Anterior cingulate cortex (tissue), 58 donors: ENCODE measurements at regions not wholly inside any gene's neighbourhood (a gene's known extent, or its start where the extent isn't known, plus 50 kb on each side); places are given as distances from the start of the nearest gene placed in this dataset.

Source experiments
- DNase-seq, 58 donors: peaks; one replicate each; lab custom pipeline; 2025; lab: John Stamatoyannopoulos, UW

DNA sequence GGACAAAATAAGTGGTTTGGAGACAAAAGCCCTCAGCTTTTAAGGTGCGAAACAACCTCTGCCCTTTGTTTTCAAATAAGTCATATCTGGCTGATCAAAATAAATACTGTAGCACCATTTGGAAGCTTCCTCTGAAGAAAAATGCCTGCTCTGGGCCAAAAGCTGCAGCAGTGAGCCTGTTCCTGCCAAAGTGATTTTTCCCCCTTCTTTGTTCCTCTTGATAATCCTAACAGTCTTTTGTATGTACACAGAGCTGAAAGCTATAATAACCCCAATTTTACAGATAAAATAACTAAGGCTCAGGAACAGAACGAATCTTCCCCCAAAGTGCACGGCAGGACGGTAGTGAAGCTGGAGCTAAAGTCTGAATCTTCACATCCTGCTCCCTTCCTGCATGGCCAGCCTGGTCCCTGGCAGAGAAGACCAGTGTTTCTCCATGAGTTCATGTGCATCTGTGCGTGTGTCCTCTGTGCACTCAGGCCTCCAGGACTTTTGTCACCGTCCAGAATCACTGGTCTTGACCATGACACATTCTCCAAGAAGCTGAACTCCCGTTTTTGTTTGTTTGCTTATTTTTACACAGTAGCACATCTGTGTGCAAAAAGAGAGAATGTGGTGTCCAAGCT, 2114.1 kb upstream of the PIK3C3 start:
- peak in 2 of 58 donors; percentile 34 to 61 for DNase-seq

DNA sequence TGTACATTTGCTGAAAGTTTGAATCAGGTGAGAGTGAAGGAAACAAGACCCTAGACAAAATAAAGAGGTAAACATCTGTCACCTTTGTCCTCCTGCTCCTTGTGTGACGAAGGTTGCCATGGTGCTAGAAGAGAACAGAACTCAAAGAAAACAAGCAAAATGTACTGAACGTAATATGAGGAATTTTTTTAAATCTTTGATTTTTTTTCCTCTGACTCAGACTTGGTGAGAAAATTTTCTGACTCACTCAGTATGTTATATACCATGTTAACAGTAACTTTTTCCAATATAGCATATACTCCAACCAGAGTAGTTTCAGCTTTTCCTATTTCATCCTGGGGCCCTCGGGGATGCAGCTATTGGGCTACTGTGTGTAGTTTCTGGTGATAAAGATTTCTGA, 2114.6 kb upstream of the PIK3C3 start:
- no peak for DNase-seq

DNA sequence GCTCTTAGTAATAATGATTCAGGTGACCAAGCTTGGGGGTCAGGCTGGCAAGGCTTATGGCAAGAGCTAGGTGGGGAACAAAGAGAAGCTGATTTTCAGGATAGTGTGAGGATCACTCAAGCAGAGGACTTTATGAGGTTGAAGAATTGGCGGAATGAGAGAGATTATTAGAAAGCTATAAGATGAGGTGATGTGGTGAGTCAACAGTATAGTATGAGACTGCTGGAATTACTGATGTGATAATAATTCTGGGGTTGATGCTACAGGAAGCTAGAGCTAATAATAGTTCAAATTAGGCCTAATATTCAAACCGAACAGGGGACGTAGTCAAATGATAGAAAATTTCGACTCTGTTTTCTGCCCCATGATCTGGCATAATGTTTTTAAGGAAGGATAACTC, 2115.3 kb upstream of the PIK3C3 start:
- no peak for DNase-seq

DNA sequence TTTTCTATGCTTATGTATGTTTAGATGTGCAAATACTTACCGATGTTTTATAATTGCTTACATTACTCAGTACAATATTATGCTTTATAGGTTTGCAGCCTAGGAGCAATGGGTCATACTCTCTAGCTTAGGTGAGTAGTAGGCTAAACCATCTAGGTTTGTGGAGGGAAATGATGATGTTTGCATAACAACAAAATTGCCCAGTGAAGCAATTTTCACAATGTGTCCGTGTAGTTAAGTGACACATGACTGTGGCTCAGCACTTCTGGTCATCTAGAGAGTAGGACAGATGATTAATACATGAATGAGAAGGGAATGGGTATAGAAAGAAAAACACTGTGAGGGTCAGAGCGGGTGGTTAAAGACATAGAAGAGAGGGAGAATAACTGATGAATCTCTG, 2116.2 kb upstream of the PIK3C3 start:
- DNase-seq = no peak

DNA sequence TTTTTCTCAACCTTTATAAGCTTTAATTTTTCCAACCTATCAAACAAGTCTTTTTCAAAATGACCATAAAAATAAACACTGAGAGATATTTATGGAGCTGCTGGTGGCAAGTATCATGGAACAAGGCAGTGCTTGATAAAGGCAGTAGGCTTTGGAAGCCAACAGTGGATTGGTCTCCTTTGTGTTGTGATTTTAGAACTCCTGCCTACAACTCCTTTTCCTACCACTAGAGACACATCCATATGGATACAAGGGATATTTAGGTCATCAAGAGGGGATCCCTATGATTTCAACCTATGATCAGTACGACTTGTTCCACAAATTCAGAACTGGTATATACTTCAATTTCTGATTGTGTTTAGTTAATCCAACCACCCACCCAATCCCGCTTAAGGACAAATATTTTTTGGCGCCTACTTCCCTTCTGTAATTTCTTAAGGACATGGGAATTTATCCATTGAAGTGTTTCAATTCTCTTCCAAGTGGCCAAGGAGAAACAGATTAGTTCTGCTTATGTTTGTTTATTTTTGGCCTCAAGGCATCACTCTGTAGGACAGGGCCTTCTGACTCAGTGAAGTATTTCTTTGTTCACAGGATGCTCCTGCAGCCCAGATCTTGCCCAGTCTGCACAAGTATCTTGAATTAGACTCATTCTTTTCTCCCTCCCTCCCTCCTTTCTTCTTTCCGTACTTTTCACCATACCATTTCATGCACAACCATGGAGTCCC, 2119.6 kb upstream of the PIK3C3 start:
- no peak for DNase-seq

DNA sequence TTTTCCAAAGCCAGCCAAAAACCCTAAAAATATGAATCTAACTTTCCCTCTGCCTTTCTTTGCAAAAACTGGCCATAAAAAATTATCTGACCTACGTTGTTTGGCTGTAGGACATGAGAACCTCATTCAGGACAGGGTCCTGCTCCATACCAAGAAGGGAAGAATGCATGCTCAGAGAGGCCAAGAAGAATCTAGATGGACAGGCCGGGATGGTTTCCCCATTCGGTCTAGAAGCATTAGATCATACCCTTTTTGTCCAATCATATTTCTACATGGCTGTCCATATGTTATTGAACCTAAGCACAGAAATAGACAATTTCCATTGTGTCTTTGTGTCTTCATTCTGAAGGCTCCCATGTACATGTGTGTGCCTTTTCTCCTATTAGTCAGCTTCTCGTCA, 2120.4 kb upstream of the PIK3C3 start:
- DNase-seq = no peak

DNA sequence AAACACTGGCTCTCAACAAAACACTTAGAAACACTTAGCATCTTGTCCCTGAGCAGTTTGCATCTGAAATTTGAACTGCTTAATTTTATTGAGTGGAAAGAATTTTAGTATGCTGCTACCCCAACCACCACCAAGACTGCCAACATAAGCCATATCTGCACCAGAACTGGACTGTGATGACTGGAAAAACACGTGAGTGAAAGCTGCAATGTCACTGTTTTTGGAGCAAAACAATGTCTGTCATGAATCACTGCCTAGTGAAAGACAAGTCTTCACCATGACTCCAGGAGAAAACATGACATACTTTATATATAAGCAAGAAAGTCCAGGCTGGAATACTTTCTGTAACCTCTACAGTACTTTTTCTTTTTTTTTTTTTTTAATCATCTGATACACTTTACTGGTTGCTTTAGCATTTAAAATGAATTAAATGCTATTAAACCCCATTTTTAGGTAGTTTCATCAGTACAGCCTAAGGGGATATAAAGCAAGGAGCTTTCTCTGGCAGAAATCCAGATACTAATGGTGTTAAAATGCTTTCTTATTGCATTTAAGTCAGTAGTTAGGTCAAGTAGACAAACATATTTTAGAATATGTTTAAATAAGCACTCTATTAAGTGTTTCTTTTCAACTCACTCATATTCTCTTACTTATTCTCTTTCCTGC, 2129.4 kb upstream of the PIK3C3 start:
- no peak for DNase-seq

DNA sequence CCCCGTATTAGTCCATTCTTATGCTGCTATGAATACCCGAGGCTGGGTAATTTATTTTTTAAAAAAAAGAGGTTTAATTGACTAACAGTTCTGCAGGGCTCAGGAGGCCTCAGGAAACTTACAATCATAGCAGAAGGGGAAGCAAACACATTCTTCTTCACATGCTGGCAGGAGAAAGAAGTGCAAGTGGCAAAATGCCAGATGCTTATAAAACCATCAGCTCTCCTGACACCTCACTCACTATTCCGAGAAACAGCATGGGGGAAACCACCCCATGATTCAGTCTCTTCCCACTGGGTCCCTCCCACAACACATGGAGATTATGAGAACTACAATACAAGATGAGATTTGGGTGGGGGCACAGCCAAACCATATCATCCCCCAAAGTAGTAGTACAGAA, 2148.5 kb upstream of the PIK3C3 start:
- no peak for DNase-seq

DNA sequence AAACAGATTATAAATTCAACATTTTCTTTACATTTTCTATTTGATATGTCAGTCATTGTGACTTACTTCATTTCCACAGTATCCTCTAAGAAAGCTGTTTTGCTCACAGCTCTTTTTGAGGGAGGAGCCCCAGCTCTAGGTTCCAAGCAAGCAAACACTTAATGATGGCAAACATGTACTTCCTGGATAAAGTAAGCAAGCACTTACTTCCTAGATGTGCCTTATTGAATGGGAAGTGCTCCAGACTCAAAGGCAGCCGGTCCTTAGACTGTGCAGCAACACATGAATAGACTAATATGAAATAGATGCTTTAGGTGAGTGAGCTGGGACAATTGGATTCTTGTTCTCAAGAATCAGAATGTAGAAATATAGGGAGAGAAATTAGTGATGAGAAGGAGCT, 2149.8 kb upstream of the PIK3C3 start:
- DNase-seq = no peak

DNA sequence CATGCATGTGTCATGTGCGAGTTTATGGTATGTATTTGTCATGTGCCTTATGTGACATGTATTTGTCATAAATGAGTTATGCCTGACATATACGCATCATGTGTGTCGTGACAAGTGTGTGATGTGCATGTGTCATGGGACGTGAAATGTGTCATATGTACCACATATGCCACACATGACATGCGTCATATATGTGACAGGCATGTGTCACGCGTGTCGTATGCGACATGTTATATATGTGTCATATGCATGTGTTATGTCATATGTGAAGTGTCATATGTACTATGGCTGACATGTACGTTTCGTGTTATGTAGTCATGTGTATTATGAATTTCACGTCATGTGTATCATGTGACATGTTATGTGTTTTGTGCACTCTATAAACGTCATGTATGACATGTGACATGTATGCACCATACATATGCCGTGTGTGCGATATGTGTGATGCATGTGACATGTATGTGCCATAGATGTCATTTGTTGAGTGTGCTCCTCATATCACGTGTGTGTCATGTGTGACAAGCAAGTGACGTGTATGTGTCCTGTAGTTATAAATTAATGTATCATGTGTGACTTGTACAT, 2152.3 kb upstream of the PIK3C3 start:
- DNase-seq = no peak

DNA sequence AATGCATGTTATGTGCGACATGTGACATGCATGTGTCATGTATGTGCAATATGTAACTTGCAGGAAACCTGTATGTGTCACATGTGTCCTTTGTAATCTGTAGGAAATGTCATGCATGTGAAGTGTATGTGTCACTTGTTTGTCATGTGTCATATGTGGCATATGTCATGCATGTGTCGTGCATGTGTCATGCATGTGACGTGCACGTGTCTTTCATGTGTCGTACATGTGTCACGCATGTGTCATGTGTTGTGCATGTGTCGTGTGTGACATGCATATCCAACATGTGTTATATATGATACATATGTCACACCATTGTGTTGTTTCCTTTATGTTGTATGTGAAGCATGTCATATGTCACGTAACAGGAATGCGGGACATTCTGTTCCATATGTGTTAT, 2153.2 kb upstream of the PIK3C3 start:
- no peak for DNase-seq

DNA sequence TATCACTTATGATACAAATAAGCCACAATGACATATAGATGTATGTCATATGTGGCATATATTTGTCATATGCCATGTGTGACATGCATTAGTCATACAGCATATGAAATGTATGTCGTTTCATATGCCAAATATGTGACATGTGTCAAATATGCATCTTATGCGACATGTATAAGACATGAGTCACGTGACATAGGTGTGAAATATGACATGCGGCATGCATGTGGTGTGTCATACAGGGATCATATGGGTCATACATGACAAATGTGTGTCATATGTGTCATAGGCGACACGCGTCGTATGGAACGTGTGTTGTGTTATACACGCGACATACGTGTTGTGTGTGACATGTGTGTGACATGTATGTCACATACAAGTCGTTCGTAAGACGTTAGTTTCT, 2154.0 kb upstream of the PIK3C3 start:
- DNase-seq = no peak

DNA sequence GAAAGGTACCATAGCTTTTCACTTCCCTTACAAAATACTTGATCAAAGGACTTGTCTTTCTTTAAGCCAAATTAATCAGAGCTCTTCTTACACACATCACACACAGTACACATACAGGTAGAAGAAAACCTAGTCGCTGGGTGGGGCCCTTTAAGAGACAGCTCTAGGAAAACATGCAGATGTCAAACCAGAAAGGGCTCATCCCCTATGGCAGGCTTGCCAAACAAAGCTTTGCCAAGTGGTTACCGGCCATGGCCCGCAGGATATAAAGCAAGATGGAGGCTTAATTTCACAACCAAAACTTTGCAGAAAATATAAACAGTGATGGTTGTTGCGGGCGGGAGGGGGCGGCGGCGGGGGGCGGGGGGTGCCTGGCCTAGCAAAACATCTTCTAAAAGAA, 2156.0 kb upstream of the PIK3C3 start:
- no peak for DNase-seq

DNA sequence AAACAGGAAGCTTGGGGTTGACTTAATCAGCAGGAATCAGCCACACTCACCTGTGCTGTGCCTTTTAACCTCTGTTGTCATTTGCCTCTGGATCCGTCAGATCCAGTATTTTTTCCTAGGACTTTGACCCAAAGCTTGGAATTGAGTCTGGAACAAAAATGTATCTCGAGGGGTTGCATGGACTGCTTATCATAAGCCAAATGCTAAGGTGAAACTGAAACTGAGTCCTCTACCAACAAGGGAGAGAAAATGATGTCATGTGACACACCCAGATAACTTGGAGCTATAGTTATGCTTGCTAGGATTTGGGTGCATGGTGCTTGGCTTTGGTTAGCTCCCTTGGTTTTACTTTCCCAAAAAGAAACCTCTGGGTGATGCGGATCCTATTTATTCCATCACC, 2158.6 kb upstream of the PIK3C3 start:
- DNase-seq = no peak

DNA sequence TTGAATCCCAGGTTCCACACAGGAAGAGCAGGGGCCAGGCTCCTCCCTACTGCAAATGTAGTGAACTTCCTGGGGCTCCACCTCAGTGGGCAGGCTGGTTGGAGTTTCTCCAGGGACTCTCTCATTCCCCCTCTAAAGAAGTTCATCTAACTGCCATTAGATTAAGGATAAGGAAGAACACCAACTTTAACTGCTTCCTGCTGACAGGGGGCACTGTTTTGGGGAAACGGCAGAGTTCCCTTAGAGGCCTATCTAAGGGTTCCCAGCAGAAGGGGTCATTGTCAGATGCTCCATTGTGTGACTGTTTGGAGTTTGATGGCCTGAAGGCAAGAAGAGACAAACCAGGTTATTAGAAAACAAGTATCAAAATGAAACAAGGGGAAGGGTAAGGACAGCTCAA, 2159.7 kb upstream of the PIK3C3 start:
- DNase-seq = no peak

DNA sequence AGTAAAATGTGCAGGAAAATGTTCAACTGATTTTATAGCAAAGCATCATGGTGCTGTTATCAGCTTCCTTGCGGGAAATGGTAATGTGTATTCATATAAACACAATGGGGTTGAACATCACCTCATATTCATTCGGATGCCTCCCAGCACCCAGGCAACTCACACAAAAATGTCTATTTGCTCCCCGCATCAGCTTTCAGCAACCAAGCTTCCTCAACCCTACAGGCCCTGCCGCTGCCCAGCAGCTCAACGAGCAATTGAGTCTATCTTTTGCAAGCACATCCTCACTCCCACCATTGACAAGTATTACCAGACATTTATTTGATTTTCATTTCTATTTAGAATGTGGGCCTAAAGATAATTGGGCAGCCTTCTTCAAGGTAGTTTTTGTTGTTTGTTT, 2161.4 kb upstream of the PIK3C3 start:
- DNase-seq = no peak

DNA sequence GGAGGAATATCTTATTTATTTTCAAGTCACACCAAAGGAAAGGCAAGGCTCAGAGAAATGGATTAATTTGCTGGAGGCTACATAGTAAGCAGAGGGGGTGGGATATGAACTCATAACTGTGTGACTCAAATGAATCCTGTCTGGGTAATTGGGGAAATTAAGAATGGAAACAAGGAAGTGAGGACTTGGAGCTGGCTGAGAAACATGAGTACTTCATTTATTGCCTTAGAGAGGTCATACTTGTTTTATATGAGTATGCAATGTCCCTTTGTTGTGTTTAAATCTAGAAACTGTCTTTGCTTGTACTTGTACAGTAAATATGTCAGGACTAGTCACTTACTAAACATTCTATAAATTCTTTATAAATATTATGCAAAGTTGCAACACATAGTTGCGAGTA, 2166.7 kb upstream of the PIK3C3 start:
- no peak for DNase-seq

DNA sequence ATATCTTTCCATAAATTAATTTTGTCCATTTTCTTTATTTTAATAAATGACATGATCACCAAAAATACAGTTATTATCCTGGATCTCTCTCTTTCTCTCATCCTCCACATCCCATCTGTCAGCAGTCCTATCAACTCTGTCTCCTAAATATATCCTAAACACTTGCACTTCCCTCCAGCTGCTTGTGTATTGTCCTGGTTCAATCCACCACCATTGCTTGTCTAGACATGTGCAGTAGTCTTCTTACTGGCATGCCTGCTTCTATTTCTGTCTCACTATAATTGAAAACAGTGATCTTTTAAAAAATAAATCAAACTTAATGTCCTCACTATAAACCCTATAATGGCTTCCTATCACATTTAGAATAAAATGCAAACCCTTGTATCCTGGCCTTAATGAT, 2168.6 kb upstream of the PIK3C3 start:
- DNase-seq = no peak

DNA sequence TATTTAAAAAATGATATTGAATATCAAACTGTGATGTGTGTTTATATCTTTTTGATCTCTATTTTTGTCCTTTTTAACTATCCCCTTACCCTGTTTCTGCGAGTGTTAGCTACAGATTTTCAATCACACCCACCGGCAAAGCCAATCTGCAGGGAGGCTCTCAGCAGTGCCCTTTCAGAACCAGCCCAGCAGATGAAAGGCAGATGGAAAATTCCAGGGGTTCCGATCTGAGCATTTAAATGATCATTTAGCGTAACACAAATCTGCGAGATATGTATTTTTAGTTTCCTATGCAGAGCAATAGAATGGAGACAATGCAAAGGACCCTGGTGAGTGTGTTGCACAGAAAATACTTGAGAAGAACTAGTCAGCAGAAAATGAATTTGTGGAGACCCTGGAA, 2170.5 kb upstream of the PIK3C3 start:
- no peak for DNase-seq

DNA sequence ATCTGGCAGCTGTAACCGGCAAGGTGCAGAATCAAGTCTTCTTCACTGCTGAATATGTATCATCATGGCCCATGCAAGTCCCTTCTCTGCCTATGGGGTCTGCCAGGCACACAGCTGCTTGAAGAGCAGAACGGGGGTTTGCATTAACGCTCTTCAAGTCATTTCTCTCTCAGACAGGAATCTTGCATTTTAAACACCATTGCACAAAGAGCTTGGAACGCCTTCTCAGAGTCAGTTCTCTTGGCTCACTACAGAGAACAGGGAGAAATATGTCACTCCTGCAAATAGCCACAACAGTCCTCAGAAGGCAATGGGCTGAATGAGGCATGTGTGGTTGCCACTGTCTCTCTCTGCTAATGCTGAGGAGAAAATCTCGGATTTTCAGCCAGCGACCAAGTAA, 2173.5 kb upstream of the PIK3C3 start:
- peak in 13 of 58 donors; percentile 1 to 44 (median 24) for DNase-seq

DNA sequence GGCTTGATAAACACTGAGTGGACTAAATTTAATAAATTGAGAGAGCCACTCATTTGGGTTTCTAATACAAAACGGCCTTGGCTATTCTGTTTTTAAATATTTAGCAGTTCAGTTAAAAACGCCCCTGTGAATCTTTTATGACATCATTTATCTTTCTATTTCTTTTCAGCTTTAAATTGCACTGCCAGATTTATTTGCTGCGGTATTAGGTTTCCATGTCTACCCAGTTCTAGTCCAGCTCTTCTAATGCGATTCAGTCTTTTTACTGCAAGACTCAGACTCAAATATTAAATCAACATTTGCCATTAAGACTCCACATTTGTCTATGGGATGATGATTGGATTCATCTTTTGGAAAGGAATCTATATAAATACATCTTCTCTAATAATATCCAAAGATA, 2174.3 kb upstream of the PIK3C3 start:
- no peak for DNase-seq

DNA sequence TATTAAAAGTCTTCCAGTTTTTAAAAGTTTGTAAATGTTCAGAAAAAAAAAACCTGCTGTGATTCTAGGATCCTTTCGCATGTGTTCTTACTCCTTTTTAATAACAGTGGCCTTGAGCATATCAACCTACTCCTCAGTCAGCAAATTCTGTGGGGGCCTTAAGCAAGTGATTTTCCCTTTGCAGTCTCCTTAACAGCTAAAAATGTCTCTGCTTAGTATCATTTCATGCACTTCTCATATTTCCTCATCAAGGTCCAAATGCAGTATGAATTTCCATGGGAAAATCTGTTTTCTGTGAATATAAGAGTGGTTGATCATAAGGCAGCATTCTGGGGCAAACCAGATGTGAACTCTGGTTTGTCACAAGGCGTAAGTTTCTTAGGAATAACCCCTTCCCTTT, 2175.1 kb upstream of the PIK3C3 start:
- no peak for DNase-seq
